WTC11 (cell line): ENCODE measurements at regions not wholly inside any gene's neighbourhood (a gene's known extent, or its start where the extent isn't known, plus 50 kb on each side); places are given as distances from the start of the nearest gene placed in this dataset.

Experiments used
- ATF1 ChIP-seq: sonication (generic); formaldehyde crosslinking; IDR thresholded peaks from 2 replicates; pipeline ENCODE4 v1.8.1; 2023; ENCODE audit warnings: mild to moderate bottlenecking, moderate library complexity, missing genetic modification reagents
- GABPB1 ChIP-seq: sonication (generic); formaldehyde crosslinking; IDR thresholded peaks from 2 replicates; pipeline ENCODE4 v1.8.1; 2023; ENCODE audit warnings: mild to moderate bottlenecking, missing genetic modification reagents
- IRF1 ChIP-seq: sonication (generic); formaldehyde crosslinking; IDR thresholded peaks from 2 replicates; pipeline ENCODE4 v1.8.0; 2023; ENCODE audit warnings: missing genetic modification reagents
- OVOL2 ChIP-seq: fragments of 250-450 bp; sonication (Bioruptor Pico); IDR thresholded peaks from 2 replicates; pipeline ENCODE4 v1.9.0; 2021; ENCODE audit warnings: mild to moderate bottlenecking, borderline replicate concordance
- RELA ChIP-seq: sonication (generic); formaldehyde crosslinking; IDR thresholded peaks from 2 replicates; pipeline ENCODE4 v1.8.1; 2022; ENCODE audit warnings: missing genetic modification reagents, mild to moderate bottlenecking, borderline replicate concordance
- TCF7 ChIP-seq: sonication (generic); formaldehyde crosslinking; IDR thresholded peaks from 2 replicates; pipeline ENCODE4 v1.8.0; 2022; ENCODE audit warnings: mild to moderate bottlenecking, low read depth, missing genetic modification reagents, moderate library complexity
- ZNF532 ChIP-seq: fragments of 250-450 bp; sonication (Bioruptor Pico); IDR thresholded peaks from 2 replicates; pipeline ENCODE4 v1.9.0; 2021; ENCODE audit warnings: mild to moderate bottlenecking, borderline replicate concordance
- TF ChIP-seq, protein P1 (sequence below): sonication (generic); formaldehyde crosslinking; IDR thresholded peaks from 2 replicates; pipeline ENCODE4 v1.8.0; 2023; ENCODE audit warnings: missing genetic modification reagents, mild to moderate bottlenecking, borderline replicate concordance
- TF ChIP-seq, protein P2 (sequence below): fragments of 250-450 bp; sonication (Bioruptor Pico); conservative IDR thresholded peaks from 2 replicates; pipeline ENCODE4 v1.9.0; 2021; ENCODE audit warnings: mild to moderate bottlenecking
- TF ChIP-seq, protein P3 (sequence below): fragments of 250-450 bp; sonication (Bioruptor Pico); IDR thresholded peaks from 2 replicates; pipeline ENCODE4 v1.9.0; 2021; ENCODE audit warnings: moderate library complexity, mild to moderate bottlenecking, inconsistent platforms, borderline replicate concordance
- TF ChIP-seq, protein P4 (sequence below): fragments of 250-450 bp; sonication (Bioruptor Pico); IDR thresholded peaks from 2 replicates; pipeline ENCODE4 v1.9.0; 2021; ENCODE audit warnings: mild to moderate bottlenecking
- TF ChIP-seq, protein P5 (sequence below): sonication (generic); formaldehyde crosslinking; IDR thresholded peaks from 2 replicates; pipeline ENCODE4 v1.8.1; 2022; ENCODE audit warnings: missing genetic modification reagents, borderline replicate concordance
- TF ChIP-seq, protein P6 (sequence below): sonication (generic); formaldehyde crosslinking; IDR thresholded peaks from 2 replicates; pipeline ENCODE4 v1.8.0; 2022; ENCODE audit warnings: mild to moderate bottlenecking, missing genetic modification reagents

DNA sequence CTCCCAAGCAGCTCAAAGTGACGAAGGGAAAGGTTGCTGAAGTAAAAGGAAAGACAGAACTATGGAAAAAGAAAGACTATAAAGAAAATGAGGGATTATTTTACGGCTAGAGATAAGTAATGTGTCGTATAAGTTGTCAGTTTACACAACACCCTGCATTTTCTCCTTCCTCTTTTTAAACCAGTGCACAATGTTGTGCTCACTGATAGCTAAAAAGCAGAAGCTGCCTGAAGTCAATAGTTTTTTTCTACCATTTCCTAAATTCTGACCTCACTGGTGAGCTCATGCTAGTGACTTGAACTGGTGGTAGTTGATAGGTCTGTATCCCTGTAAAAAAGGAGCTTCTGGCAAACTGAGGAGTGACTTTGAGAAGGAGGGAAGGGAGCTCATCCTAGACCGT is 368.6 kb upstream of the GBE1 start (continued):
- TF ChIP-seq IRF1 (CRISPR knock-in tag) = no peak
- TF ChIP-seq ATF1 (CRISPR knock-in tag) = no peak
- no peak for TF ChIP-seq GABPB1 (CRISPR knock-in tag)
- TF ChIP-seq RELA (CRISPR knock-in tag) = no peak
- TF ChIP-seq, protein P1, sequence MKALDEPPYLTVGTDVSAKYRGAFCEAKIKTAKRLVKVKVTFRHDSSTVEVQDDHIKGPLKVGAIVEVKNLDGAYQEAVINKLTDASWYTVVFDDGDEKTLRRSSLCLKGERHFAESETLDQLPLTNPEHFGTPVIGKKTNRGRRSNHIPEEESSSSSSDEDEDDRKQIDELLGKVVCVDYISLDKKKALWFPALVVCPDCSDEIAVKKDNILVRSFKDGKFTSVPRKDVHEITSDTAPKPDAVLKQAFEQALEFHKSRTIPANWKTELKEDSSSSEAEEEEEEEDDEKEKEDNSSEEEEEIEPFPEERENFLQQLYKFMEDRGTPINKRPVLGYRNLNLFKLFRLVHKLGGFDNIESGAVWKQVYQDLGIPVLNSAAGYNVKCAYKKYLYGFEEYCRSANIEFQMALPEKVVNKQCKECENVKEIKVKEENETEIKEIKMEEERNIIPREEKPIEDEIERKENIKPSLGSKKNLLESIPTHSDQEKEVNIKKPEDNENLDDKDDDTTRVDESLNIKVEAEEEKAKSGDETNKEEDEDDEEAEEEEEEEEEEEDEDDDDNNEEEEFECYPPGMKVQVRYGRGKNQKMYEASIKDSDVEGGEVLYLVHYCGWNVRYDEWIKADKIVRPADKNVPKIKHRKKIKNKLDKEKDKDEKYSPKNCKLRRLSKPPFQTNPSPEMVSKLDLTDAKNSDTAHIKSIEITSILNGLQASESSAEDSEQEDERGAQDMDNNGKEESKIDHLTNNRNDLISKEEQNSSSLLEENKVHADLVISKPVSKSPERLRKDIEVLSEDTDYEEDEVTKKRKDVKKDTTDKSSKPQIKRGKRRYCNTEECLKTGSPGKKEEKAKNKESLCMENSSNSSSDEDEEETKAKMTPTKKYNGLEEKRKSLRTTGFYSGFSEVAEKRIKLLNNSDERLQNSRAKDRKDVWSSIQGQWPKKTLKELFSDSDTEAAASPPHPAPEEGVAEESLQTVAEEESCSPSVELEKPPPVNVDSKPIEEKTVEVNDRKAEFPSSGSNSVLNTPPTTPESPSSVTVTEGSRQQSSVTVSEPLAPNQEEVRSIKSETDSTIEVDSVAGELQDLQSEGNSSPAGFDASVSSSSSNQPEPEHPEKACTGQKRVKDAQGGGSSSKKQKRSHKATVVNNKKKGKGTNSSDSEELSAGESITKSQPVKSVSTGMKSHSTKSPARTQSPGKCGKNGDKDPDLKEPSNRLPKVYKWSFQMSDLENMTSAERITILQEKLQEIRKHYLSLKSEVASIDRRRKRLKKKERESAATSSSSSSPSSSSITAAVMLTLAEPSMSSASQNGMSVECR (CRISPR knock-in tag) = no peak
- TF ChIP-seq ZNF532 (CRISPR knock-in tag) = no peak
- TF ChIP-seq, protein P2, sequence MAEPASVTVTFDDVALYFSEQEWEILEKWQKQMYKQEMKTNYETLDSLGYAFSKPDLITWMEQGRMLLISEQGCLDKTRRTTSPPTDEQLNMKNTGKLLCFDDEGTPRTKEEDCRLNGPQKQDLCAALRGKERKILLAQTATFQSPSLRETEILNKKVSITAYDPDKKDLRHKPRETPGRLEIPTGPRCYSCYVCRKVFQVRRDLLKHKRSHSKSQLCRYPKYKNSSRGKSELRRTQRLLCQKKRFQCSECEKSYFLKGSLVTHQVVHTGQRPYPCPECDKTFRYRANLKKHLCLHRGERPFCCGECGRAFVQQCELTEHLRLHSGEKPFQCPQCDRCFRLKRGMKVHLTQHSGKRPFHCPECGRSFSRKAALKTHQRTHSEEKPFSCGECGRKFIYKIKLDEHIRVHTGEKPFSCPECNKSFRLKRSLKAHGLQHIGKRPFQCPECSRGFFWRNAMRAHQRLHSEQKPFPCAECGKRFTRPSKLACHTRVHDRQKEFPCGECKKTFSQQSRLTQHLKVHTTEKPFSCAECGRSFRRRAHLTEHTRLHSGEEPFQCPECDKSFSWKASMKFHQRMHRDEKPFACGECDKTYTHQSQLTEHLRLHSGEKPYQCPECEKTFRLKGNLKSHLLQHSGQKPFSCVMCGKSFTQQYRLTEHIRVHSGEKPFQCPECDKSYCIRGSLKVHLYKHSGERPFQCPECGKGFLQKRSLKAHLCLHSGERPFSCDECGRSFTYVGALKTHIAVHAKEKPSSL (CRISPR knock-in tag) = no peak
- TF ChIP-seq OVOL2 (CRISPR knock-in tag) = no peak
- TF ChIP-seq, protein P3, sequence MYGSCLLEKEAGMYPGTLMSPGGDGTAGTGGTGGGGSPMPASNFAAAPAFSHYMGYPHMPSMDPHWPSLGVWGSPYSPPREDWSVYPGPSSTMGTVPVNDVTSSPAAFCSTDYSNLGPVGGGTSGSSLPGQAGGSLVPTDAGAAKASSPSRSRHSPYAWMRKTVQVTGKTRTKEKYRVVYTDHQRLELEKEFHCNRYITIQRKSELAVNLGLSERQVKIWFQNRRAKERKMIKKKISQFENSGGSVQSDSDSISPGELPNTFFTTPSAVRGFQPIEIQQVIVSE (CRISPR knock-in tag) = no peak
- TF ChIP-seq TCF7 (CRISPR knock-in tag) = no peak
- TF ChIP-seq, protein P4, sequence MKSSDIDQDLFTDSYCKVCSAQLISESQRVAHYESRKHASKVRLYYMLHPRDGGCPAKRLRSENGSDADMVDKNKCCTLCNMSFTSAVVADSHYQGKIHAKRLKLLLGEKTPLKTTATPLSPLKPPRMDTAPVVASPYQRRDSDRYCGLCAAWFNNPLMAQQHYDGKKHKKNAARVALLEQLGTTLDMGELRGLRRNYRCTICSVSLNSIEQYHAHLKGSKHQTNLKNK = no peak
- TF ChIP-seq, protein P5, sequence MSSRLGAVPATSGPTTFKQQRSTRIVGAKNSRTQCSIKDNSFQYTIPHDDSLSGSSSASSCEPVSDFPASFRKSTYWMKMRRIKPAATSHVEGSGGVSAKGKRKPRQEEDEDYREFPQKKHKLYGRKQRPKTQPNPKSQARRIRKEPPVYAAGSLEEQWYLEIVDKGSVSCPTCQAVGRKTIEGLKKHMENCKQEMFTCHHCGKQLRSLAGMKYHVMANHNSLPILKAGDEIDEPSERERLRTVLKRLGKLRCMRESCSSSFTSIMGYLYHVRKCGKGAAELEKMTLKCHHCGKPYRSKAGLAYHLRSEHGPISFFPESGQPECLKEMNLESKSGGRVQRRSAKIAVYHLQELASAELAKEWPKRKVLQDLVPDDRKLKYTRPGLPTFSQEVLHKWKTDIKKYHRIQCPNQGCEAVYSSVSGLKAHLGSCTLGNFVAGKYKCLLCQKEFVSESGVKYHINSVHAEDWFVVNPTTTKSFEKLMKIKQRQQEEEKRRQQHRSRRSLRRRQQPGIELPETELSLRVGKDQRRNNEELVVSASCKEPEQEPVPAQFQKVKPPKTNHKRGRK (CRISPR knock-in tag) = no peak
- TF ChIP-seq, protein P6, sequence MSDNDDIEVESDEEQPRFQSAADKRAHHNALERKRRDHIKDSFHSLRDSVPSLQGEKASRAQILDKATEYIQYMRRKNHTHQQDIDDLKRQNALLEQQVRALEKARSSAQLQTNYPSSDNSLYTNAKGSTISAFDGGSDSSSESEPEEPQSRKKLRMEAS (CRISPR knock-in tag) = no peak
